GM21576 (cell line): ENCODE measurements at regions not wholly inside any gene's neighbourhood (a gene's known extent, or its start where the extent isn't known, plus 50 kb on each side); places are given as distances from the start of the nearest gene placed in this dataset.
"Not testable (repeated sequence)": the region's sequence is repeated elsewhere in the genome, so short reads cannot be mapped to it uniquely, and the experiment has no call there.

Experiments used
- ATAC-seq: cut with Tn5 transposase; IDR thresholded peaks from one replicate; pipeline ENCODE4 v1.9.1; 2021; ENCODE audit warnings: mild to moderate bottlenecking, moderate library complexity; ENCODE audit not compliant: unreplicated experiment

GRCh38 chr5:94027145-94027544, 285.7 kb upstream of the POU5F2 start:
- no peak for ATAC-seq

GRCh38 chr5:94025788-94026473, 284.5 kb upstream of the POU5F2 start:
- no peak for ATAC-seq

GRCh38 chr5:94024620-94025019, 283.2 kb upstream of the POU5F2 start:
- no peak for ATAC-seq

- no peak for ATAC-seq
Measured at GRCh38 chr5:94024101-94024500, 282.7 kb upstream of the POU5F2 start.

- ATAC-seq, result no peak
Measured at GRCh38 chr5:94021246-94021645, 279.8 kb upstream of the POU5F2 start.

- ATAC-seq, result no peak
Measured at GRCh38 chr5:94017579-94017978, 276.2 kb upstream of the POU5F2 start.

- no peak for ATAC-seq
Measured at GRCh38 chr5:94010814-94011213, 269.4 kb upstream of the POU5F2 start.

GRCh38 chr5:94009161-94009560, 267.8 kb upstream of the POU5F2 start:
- ATAC-seq, result no peak

- no peak for ATAC-seq
Measured at GRCh38 chr5:93998951-93999455, 257.6 kb upstream of the POU5F2 start.

GRCh38 chr5:93997562-93997961, 256.2 kb upstream of the POU5F2 start:
- no peak for ATAC-seq

GRCh38 chr5:93995126-93995621, 253.8 kb upstream of the POU5F2 start:
- ATAC-seq, result peak; percentile 53

GRCh38 chr5:93993161-93993560, 251.8 kb upstream of the POU5F2 start:
- ATAC-seq, result no peak

- ATAC-seq, result no peak
Measured at GRCh38 chr5:93990504-93991070, 249.2 kb upstream of the POU5F2 start.

GRCh38 chr5:93985940-93986570, 244.7 kb upstream of the POU5F2 start:
- ATAC-seq, result not testable (repeated sequence)

GRCh38 chr5:93978222-93978621, 236.8 kb upstream of the POU5F2 start:
- ATAC-seq, result no peak

GRCh38 chr5:93967923-93968322, 226.5 kb upstream of the POU5F2 start:
- no peak for ATAC-seq

GRCh38 chr5:93964421-93964820, 223.0 kb upstream of the POU5F2 start:
- ATAC-seq, result no peak

- no peak for ATAC-seq
Measured at GRCh38 chr5:93960042-93960441, 218.6 kb upstream of the POU5F2 start.

GRCh38 chr5:93956006-93956405, 214.6 kb upstream of the POU5F2 start:
- ATAC-seq, result no peak

GRCh38 chr5:93954421-93955069, 213.1 kb upstream of the POU5F2 start:
- no peak for ATAC-seq

- no peak for ATAC-seq
Measured at GRCh38 chr5:93953442-93953841, 212.0 kb upstream of the POU5F2 start.
